ENCODE measurements at regions not wholly inside any gene's neighbourhood (a gene's known extent, or its start where the extent isn't known, plus 50 kb on each side); places are given as distances from the start of the nearest gene placed in this dataset.

GRCh38 chr3:40593351-40593750 lies 68.6 kb downstream of the ZNF621 start:
- Histone ChIP-seq H3K9me3 (ENCODE audit: insufficient read depth, low read depth, low read length) (no peaks in the 10 kb centered on the region), H3K27me3 (ENCODE audit: insufficient read depth, low read length) (no peaks in the 10 kb centered on the region), H3K4me1 (ENCODE audit: insufficient read depth, low read length) (no peaks in the 10 kb centered on the region), H3K36me3 (ENCODE audit: insufficient read depth, low read depth, low read length) (no peaks in the 10 kb centered on the region), H3K27ac (ENCODE audit: low read length) (no peak overlapping the region), H3K9ac (ENCODE audit: low read depth, low read length) (no peak overlapping the region), H3K4me3 (ENCODE audit: low read length) (no peak overlapping the region)

- Histone ChIP-seq H3K36me3 (ENCODE audit: insufficient read depth, low read depth, low read length) (no peaks in the 10 kb centered on the region), H3K4me1 (ENCODE audit: insufficient read depth, low read length) (no peaks in the 10 kb centered on the region), H3K27me3 (ENCODE audit: insufficient read depth, low read length) (no peaks in the 10 kb centered on the region), H3K9ac (ENCODE audit: low read depth, low read length) (no peak overlapping the region), H3K27ac (ENCODE audit: low read length) (no peak overlapping the region), H3K4me3 (ENCODE audit: low read length) (no peak overlapping the region), H3K9me3 (ENCODE audit: insufficient read depth, low read depth, low read length) (no peaks in the 10 kb centered on the region)
Measured at GRCh38 chr3:40597441-40597840, 72.7 kb downstream of the ZNF621 start.

- no peaks in the 10 kb centered on the region for H3K36me3 ChIP-seq (ENCODE audit: insufficient read depth, low read depth, low read length)
- H3K4me3 ChIP-seq (ENCODE audit: low read length) = no peak overlapping the region
- no peaks in the 10 kb centered on the region for H3K27me3 ChIP-seq (ENCODE audit: insufficient read depth, low read length)
- H3K9me3 ChIP-seq (ENCODE audit: insufficient read depth, low read depth, low read length) = no peaks in the 10 kb centered on the region
- H3K9ac ChIP-seq (ENCODE audit: low read depth, low read length) = no peak overlapping the region
- H3K27ac ChIP-seq (ENCODE audit: low read length) = no peak overlapping the region
- no peaks in the 10 kb centered on the region for H3K4me1 ChIP-seq (ENCODE audit: insufficient read depth, low read length)
Measured at GRCh38 chr3:40598338-40598737, 73.6 kb downstream of the ZNF621 start.

GRCh38 chr3:40598962-40599361 lies 74.2 kb downstream of the ZNF621 start:
- Histone ChIP-seq H3K9ac (ENCODE audit: low read depth, low read length) (no peak overlapping the region), H3K27ac (ENCODE audit: low read length) (no peak overlapping the region), H3K27me3 (ENCODE audit: insufficient read depth, low read length) (no peaks in the 10 kb centered on the region), H3K36me3 (ENCODE audit: insufficient read depth, low read depth, low read length) (no peaks in the 10 kb centered on the region), H3K4me3 (ENCODE audit: low read length) (no peak overlapping the region), H3K9me3 (ENCODE audit: insufficient read depth, low read depth, low read length) (no peaks in the 10 kb centered on the region), H3K4me1 (ENCODE audit: insufficient read depth, low read length) (no peaks in the 10 kb centered on the region)

- Histone ChIP-seq H3K27me3 (ENCODE audit: insufficient read depth, low read length) (no peaks in the 10 kb centered on the region), H3K27ac (ENCODE audit: low read length) (no peak overlapping the region), H3K36me3 (ENCODE audit: insufficient read depth, low read depth, low read length) (no peaks in the 10 kb centered on the region), H3K9ac (ENCODE audit: low read depth, low read length) (no peak overlapping the region), H3K4me1 (ENCODE audit: insufficient read depth, low read length) (no peaks in the 10 kb centered on the region), H3K9me3 (ENCODE audit: insufficient read depth, low read depth, low read length) (no peaks in the 10 kb centered on the region), H3K4me3 (ENCODE audit: low read length) (no peak overlapping the region)
Measured at GRCh38 chr3:40602778-40603385, 78.1 kb downstream of the ZNF621 start.

GRCh38 chr3:40605960-40606359 lies 81.2 kb downstream of the ZNF621 start:
- no peak overlapping the region for H3K4me3 ChIP-seq (ENCODE audit: low read length)
- no peaks in the 10 kb centered on the region for H3K27me3 ChIP-seq (ENCODE audit: insufficient read depth, low read length)
- no peak overlapping the region for H3K9ac ChIP-seq (ENCODE audit: low read depth, low read length)
- no peak overlapping the region for H3K27ac ChIP-seq (ENCODE audit: low read length)
- H3K36me3 ChIP-seq (ENCODE audit: insufficient read depth, low read depth, low read length) = no peaks in the 10 kb centered on the region
- no peaks in the 10 kb centered on the region for H3K4me1 ChIP-seq (ENCODE audit: insufficient read depth, low read length)
- H3K9me3 ChIP-seq (ENCODE audit: insufficient read depth, low read depth, low read length) = no peaks in the 10 kb centered on the region

GRCh38 chr3:40608091-40608490 lies 83.3 kb downstream of the ZNF621 start:
- Histone ChIP-seq H3K9ac (ENCODE audit: low read depth, low read length) (no peak overlapping the region), H3K27me3 (ENCODE audit: insufficient read depth, low read length) (no peaks in the 10 kb centered on the region), H3K9me3 (ENCODE audit: insufficient read depth, low read depth, low read length) (no peaks in the 10 kb centered on the region), H3K4me1 (ENCODE audit: insufficient read depth, low read length) (peaks cover 16% of the 10 kb centered on the region; the same call in 1 of the 2 replicates), H3K27ac (ENCODE audit: low read length) (no peak overlapping the region), H3K4me3 (ENCODE audit: low read length) (no peak overlapping the region), H3K36me3 (ENCODE audit: insufficient read depth, low read depth, low read length) (no peaks in the 10 kb centered on the region)

- Histone ChIP-seq H3K9me3 (ENCODE audit: insufficient read depth, low read depth, low read length) (no peaks in the 10 kb centered on the region), H3K4me1 (ENCODE audit: insufficient read depth, low read length) (peaks cover 44% of the 10 kb centered on the region; the same call in 1 of the 2 replicates), H3K4me3 (ENCODE audit: low read length) (no peak overlapping the region), H3K36me3 (ENCODE audit: insufficient read depth, low read depth, low read length) (no peaks in the 10 kb centered on the region), H3K27ac (ENCODE audit: low read length) (peak overlapping the region; percentile 65), H3K9ac (ENCODE audit: low read depth, low read length) (peak overlapping the region; percentile 46; the same call in 1 of the 2 replicates), H3K27me3 (ENCODE audit: insufficient read depth, low read length) (no peaks in the 10 kb centered on the region)
Measured at GRCh38 chr3:40613306-40613705, 88.5 kb downstream of the ZNF621 start.

- Histone ChIP-seq H3K9me3 (ENCODE audit: insufficient read depth, low read depth, low read length) (no peaks in the 10 kb centered on the region), H3K4me1 (ENCODE audit: insufficient read depth, low read length) (peaks cover 44% of the 10 kb centered on the region; the same call in 1 of the 2 replicates), H3K4me3 (ENCODE audit: low read length) (peak overlapping the region; percentile 61; the same call in 1 of the 2 replicates), H3K36me3 (ENCODE audit: insufficient read depth, low read depth, low read length) (no peaks in the 10 kb centered on the region), H3K9ac (ENCODE audit: low read depth, low read length) (peak overlapping the region; percentile 81; the same call in 1 of the 2 replicates), H3K27me3 (ENCODE audit: insufficient read depth, low read length) (no peaks in the 10 kb centered on the region), H3K27ac (ENCODE audit: low read length) (peak overlapping the region; percentile 69)
Measured at GRCh38 chr3:40615110-40615915, 90.6 kb downstream of the ZNF621 start.

- no peaks in the 10 kb centered on the region for H3K36me3 ChIP-seq (ENCODE audit: insufficient read depth, low read depth, low read length)
- peak overlapping the region; percentile 61; the same call in 1 of the 2 replicates for H3K4me3 ChIP-seq (ENCODE audit: low read length)
- peak overlapping the region; percentile 81; the same call in 1 of the 2 replicates for H3K9ac ChIP-seq (ENCODE audit: low read depth, low read length)
- H3K9me3 ChIP-seq (ENCODE audit: insufficient read depth, low read depth, low read length) = no peaks in the 10 kb centered on the region
- no peaks in the 10 kb centered on the region for H3K27me3 ChIP-seq (ENCODE audit: insufficient read depth, low read length)
- peak overlapping the region; percentile 34 for H3K27ac ChIP-seq (ENCODE audit: low read length)
- H3K4me1 ChIP-seq (ENCODE audit: insufficient read depth, low read length) = peaks cover 44% of the 10 kb centered on the region; the same call in 1 of the 2 replicates
Measured at GRCh38 chr3:40615918-40616819, 91.4 kb downstream of the ZNF621 start.

- H3K36me3 ChIP-seq (ENCODE audit: insufficient read depth, low read depth, low read length) = no peaks in the 10 kb centered on the region
- H3K4me3 ChIP-seq (ENCODE audit: low read length) = no peak overlapping the region
- H3K9me3 ChIP-seq (ENCODE audit: insufficient read depth, low read depth, low read length) = no peaks in the 10 kb centered on the region
- H3K9ac ChIP-seq (ENCODE audit: low read depth, low read length) = no peak overlapping the region
- H3K27ac ChIP-seq (ENCODE audit: low read length) = no peak overlapping the region
- peaks cover 37% of the 10 kb centered on the region; the same call in 1 of the 2 replicates for H3K4me1 ChIP-seq (ENCODE audit: insufficient read depth, low read length)
- H3K27me3 ChIP-seq (ENCODE audit: insufficient read depth, low read length) = no peaks in the 10 kb centered on the region
Measured at GRCh38 chr3:40617084-40617483, 92.3 kb downstream of the ZNF621 start.

All from iPS-20b (cell line).